ENCODE measurements at regions not wholly inside any gene's neighbourhood (a gene's known extent, or its start where the extent isn't known, plus 50 kb on each side); places are given as distances from the start of the nearest gene placed in this dataset.
A peak's percentile ranks its signal among the peaks of the same experiment; 100 is the strongest.

GRCh38 chr6:97591955-97592354 is 308.9 kb upstream of the MMS22L start:
- no peak for DNase-seq

- no peak for DNase-seq
These were observed 311.8 kb upstream of the MMS22L start for GRCh38 chr6:97594844-97595243.

GRCh38 chr6:97621111-97621510 is 338.1 kb upstream of the MMS22L start:
- no peak for DNase-seq

GRCh38 chr6:97626671-97627441 is 343.8 kb upstream of the MMS22L start:
- DNase-seq, result peak in 6 of 14 donors; percentile 1 to 28 (median 16)

- DNase-seq, result peak in 1 of 14 donors; percentile 2
These were observed 346.2 kb upstream of the MMS22L start for GRCh38 chr6:97629180-97629579.

GRCh38 chr6:97630604-97631003 is 347.6 kb upstream of the MMS22L start:
- DNase-seq, result no peak

- no peak for DNase-seq
These were observed 349.3 kb upstream of the MMS22L start for GRCh38 chr6:97632341-97632740.

GRCh38 chr6:97639702-97640101 is 356.7 kb upstream of the MMS22L start:
- no peak for DNase-seq

- DNase-seq, result no peak
These were observed 361.3 kb upstream of the MMS22L start for GRCh38 chr6:97644353-97644752.

- DNase-seq, result no peak
These were observed 362.7 kb upstream of the MMS22L start for GRCh38 chr6:97645757-97646156.

- no peak for DNase-seq
These were observed 370.1 kb upstream of the MMS22L start for GRCh38 chr6:97653076-97653475.

- no peak for DNase-seq
These were observed 370.5 kb upstream of the MMS22L start for GRCh38 chr6:97653517-97653916.

- DNase-seq, result no peak
These were observed 371.7 kb upstream of the MMS22L start for GRCh38 chr6:97654674-97655073.

- peak in 1 of 14 donors; percentile 5 for DNase-seq
These were observed 373.2 kb upstream of the MMS22L start for GRCh38 chr6:97656236-97656635.

GRCh38 chr6:97656706-97657350 is 373.8 kb upstream of the MMS22L start:
- DNase-seq, result no peak

- no peak for DNase-seq
These were observed 375.1 kb upstream of the MMS22L start for GRCh38 chr6:97658090-97658489.

- peak in 3 of 14 donors; percentile 3 to 13 (median 5) for DNase-seq
These were observed 380.2 kb upstream of the MMS22L start for GRCh38 chr6:97663252-97663651.

GRCh38 chr6:97665446-97665845 is 382.4 kb upstream of the MMS22L start:
- DNase-seq, result no peak

GRCh38 chr6:97666889-97667288 is 383.9 kb upstream of the MMS22L start:
- DNase-seq, result no peak

GRCh38 chr6:97668716-97669115 is 385.7 kb upstream of the MMS22L start:
- peak in 2 of 14 donors; percentile 58 to 75 for DNase-seq

- peak in 11 of 14 donors; percentile 19 to 82 (median 51) for DNase-seq
These were observed 386.4 kb upstream of the MMS22L start for GRCh38 chr6:97669191-97670031.

- DNase-seq, result no peak
These were observed 391.8 kb upstream of the MMS22L start for GRCh38 chr6:97674802-97675201.

GRCh38 chr6:97677626-97678025 is 394.6 kb upstream of the MMS22L start:
- no peak for DNase-seq
